Mononuclear cell (primary cell): ENCODE measurements at regions not wholly inside any gene's neighbourhood (a gene's known extent, or its start where the extent isn't known, plus 50 kb on each side); places are given as distances from the start of the nearest gene placed in this dataset.
"Not testable (repeated sequence)": the region's sequence is repeated elsewhere in the genome, so short reads cannot be mapped to it uniquely, and the experiment has no call there.

ENCODE experiments used
- H3K27me3 ChIP-seq: 2 replicates; pipeline ENCODE4 v1.6.0; 2011; ENCODE audit warnings: low read length, control low read depth; ENCODE audit not compliant: insufficient read depth
- H3K4me1 ChIP-seq: 2 replicates; pipeline ENCODE4 v1.5.1; 2011; ENCODE audit warnings: mild to moderate bottlenecking, low read length, control low read depth; ENCODE audit not compliant: insufficient read depth
- H3K4me3 ChIP-seq: 2 replicates; pipeline ENCODE4 v1.5.1; 2011; ENCODE audit warnings: mild to moderate bottlenecking, low read length, moderate library complexity
- H3K9me3 ChIP-seq: 2 replicates; pipeline ENCODE4 v1.5.1; 2011; ENCODE audit warnings: low read depth, mild to moderate bottlenecking, control low read depth, low read length

- Histone ChIP-seq H3K27me3 (no peaks in the 10 kb centered on the region), H3K9me3 (no peaks in the 10 kb centered on the region), H3K4me1 (peaks cover 15% of the 10 kb centered on the region), H3K4me3 (no peak overlapping the region)
These were observed 198.3 kb downstream of the CASP12 start for GRCh38 chr11:104699981-104700380.

- no peaks in the 10 kb centered on the region for H3K9me3 ChIP-seq
- H3K4me1 ChIP-seq = peaks cover 6% of the 10 kb centered on the region
- H3K27me3 ChIP-seq = no peaks in the 10 kb centered on the region
- H3K4me3 ChIP-seq = no peak overlapping the region
These were observed 203.2 kb downstream of the CASP12 start for GRCh38 chr11:104695065-104695463.

GRCh38 chr11:104694259-104695064 is 203.8 kb downstream of the CASP12 start:
- Histone ChIP-seq H3K4me3 (no peak overlapping the region), H3K27me3 (no peaks in the 10 kb centered on the region), H3K4me1 (peaks cover 6% of the 10 kb centered on the region), H3K9me3 (no peaks in the 10 kb centered on the region)

- H3K4me3 ChIP-seq = no peak overlapping the region
- no peaks in the 10 kb centered on the region for H3K9me3 ChIP-seq
- no peaks in the 10 kb centered on the region for H3K27me3 ChIP-seq
- peaks cover 6% of the 10 kb centered on the region for H3K4me1 ChIP-seq
These were observed 205.5 kb downstream of the CASP12 start for GRCh38 chr11:104692751-104693150.

GRCh38 chr11:104691129-104691528 is 207.1 kb downstream of the CASP12 start:
- Histone ChIP-seq H3K4me3 (no peak overlapping the region), H3K27me3 (no peaks in the 10 kb centered on the region), H3K4me1 (peaks cover 6% of the 10 kb centered on the region), H3K9me3 (no peaks in the 10 kb centered on the region)

- H3K27me3 ChIP-seq = no peaks in the 10 kb centered on the region
- no peaks in the 10 kb centered on the region for H3K9me3 ChIP-seq
- no peak overlapping the region for H3K4me3 ChIP-seq
- H3K4me1 ChIP-seq = peaks cover 6% of the 10 kb centered on the region
These were observed 208.0 kb downstream of the CASP12 start for GRCh38 chr11:104690241-104690640.

GRCh38 chr11:104688731-104689130 is 209.5 kb downstream of the CASP12 start:
- no peaks in the 10 kb centered on the region for H3K9me3 ChIP-seq
- no peak overlapping the region for H3K4me3 ChIP-seq
- no peaks in the 10 kb centered on the region for H3K27me3 ChIP-seq
- no peaks in the 10 kb centered on the region for H3K4me1 ChIP-seq

GRCh38 chr11:104682206-104682605 is 216.1 kb downstream of the CASP12 start:
- no peak overlapping the region for H3K4me3 ChIP-seq
- H3K27me3 ChIP-seq = no peaks in the 10 kb centered on the region
- H3K9me3 ChIP-seq = no peaks in the 10 kb centered on the region
- H3K4me1 ChIP-seq = no peaks in the 10 kb centered on the region

- Histone ChIP-seq H3K27me3 (no peaks in the 10 kb centered on the region), H3K9me3 (no peaks in the 10 kb centered on the region), H3K4me1 (no peaks in the 10 kb centered on the region), H3K4me3 (no peak overlapping the region)
These were observed 219.0 kb downstream of the CASP12 start for GRCh38 chr11:104679258-104679657.

- Histone ChIP-seq H3K27me3 (no peaks in the 10 kb centered on the region), H3K4me3 (no peak overlapping the region), H3K4me1 (no peaks in the 10 kb centered on the region), H3K9me3 (no peaks in the 10 kb centered on the region)
These were observed 219.9 kb downstream of the CASP12 start for GRCh38 chr11:104678408-104678807.

- not testable (repeated sequence) for H3K9me3 ChIP-seq, H3K4me1 ChIP-seq, H3K27me3 ChIP-seq, H3K4me3 ChIP-seq
These were observed 221.2 kb downstream of the CASP12 start for GRCh38 chr11:104677069-104677468.

GRCh38 chr11:104672897-104673296 is 225.4 kb downstream of the CASP12 start:
- Histone ChIP-seq H3K4me3 (no peak overlapping the region), H3K27me3 (no peaks in the 10 kb centered on the region), H3K4me1 (no peaks in the 10 kb centered on the region), H3K9me3 (no peaks in the 10 kb centered on the region)

GRCh38 chr11:104668797-104669463 is 229.3 kb downstream of the CASP12 start:
- Histone ChIP-seq H3K27me3 (no peaks in the 10 kb centered on the region), H3K4me3 (no peak overlapping the region), H3K9me3 (no peaks in the 10 kb centered on the region), H3K4me1 (no peaks in the 10 kb centered on the region)

GRCh38 chr11:104666624-104667023 is 231.6 kb downstream of the CASP12 start:
- Histone ChIP-seq H3K4me1 (no peaks in the 10 kb centered on the region), H3K9me3 (no peaks in the 10 kb centered on the region)

GRCh38 chr11:104665641-104666040 is 232.6 kb downstream of the CASP12 start:
- Histone ChIP-seq H3K9me3 (no peaks in the 10 kb centered on the region), H3K4me3 (no peak overlapping the region), H3K4me1 (no peaks in the 10 kb centered on the region), H3K27me3 (no peaks in the 10 kb centered on the region)

More at GRCh38 chr11:104666624-104667023, 231.6 kb downstream of the CASP12 start:
- no peak overlapping the region for H3K4me3 ChIP-seq
- H3K27me3 ChIP-seq = no peaks in the 10 kb centered on the region
